HepG2 (cell line): ENCODE measurements at regions not wholly inside any gene's neighbourhood (a gene's known extent, or its start where the extent isn't known, plus 50 kb on each side); places are given as distances from the start of the nearest gene placed in this dataset.

Experiments
- ATAC-seq: fragments of 200-7000 bp; cut with Tn5 transposase; 3 replicates; pipeline ENCODE4 v1.9.1; 2020; ENCODE audit warnings: mild to moderate bottlenecking, moderate library complexity
- BruUV-seq: library from RNA; stranded (reverse); fragments of 400-500 nt; replicated peaks from 2 replicates; lab custom pipeline; 2021; lab: Mats Ljungman, UMichigan
- CTCF ChIA-PET: fragments of 300-600 bp; formaldehyde crosslinking; extraction: SDS; loops from one replicate; lab custom pipeline; 2021; ENCODE audit warnings: low total read pairs, inconsistent platforms, low intra/inter-chr PET ratio; lab: Yijun Ruan, JAX
- POLR2A ChIA-PET: fragments of 350-600 bp; sonication (Branson Sonifier 250); formaldehyde crosslinking; loops from one replicate; lab custom pipeline; 2020; ENCODE audit warnings: antibody characterized with exemption, inconsistent platforms; lab: Yijun Ruan, JAX
- DNase-seq: peaks from one replicate; pipeline ENCODE4 v3.0.0-alpha.2; 2015; ENCODE audit warnings: low spot score
- FAIRE-seq: peaks from 3 replicates; lab custom pipeline; 2011; peaks lifted over from hg19 to GRCh38; lab: Jason Lieb, UNC
- H2AFZ ChIP-seq: one replicate; pipeline ENCODE4 v1.6.1; 2011; ENCODE audit warnings: low read length, inconsistent platforms
- H3K27ac ChIP-seq: fragments of 300-600 bp; 3 replicates; pipeline ENCODE4 v1.8.0; 2011; ENCODE audit warnings: mixed run types, mild to moderate bottlenecking, mixed read lengths, low read length, inconsistent platforms; ENCODE audit not compliant: insufficient read depth; ENCODE audit errors: extremely low read length
- H3K27me3 ChIP-seq, 2 experiments: fragments of 200-600 bp in 1 of 2; 2 replicates in 1 of 2; 3 replicates in 1 of 2; pipeline versions ENCODE4 v1.6.0 to v1.8.0; 2011; ENCODE audit warnings: low read length in 2 of 2, mild to moderate bottlenecking in 2 of 2, moderate library complexity in 2 of 2, inconsistent platforms in 1 of 2; ENCODE audit not compliant: insufficient read depth in 2 of 2, control insufficient read depth in 1 of 2
- H3K36me3 ChIP-seq, 2 experiments: fragments of 200-600 bp in 1 of 2; replicated peaks in 1 of 2; 2 replicates in 1 of 2; 3 replicates in 1 of 2; pipeline versions ENCODE4 v1.5.1 to v1.8.0; 2011; ENCODE audit warnings: low read length in 2 of 2, inconsistent platforms in 1 of 2; ENCODE audit not compliant: insufficient read depth in 2 of 2, control insufficient read depth in 1 of 2
- H3K4me1 ChIP-seq: 2 replicates; pipeline ENCODE4 v1.5.1; 2012; ENCODE audit warnings: low read length, inconsistent platforms; ENCODE audit not compliant: insufficient read depth
- H3K4me2 ChIP-seq: 2 replicates; pipeline ENCODE4 v1.6.0; 2011; ENCODE audit warnings: low read depth, low read length, inconsistent platforms
- H3K4me3 ChIP-seq, 3 experiments: fragments of 200-600 bp in 1 of 3; sonication (generic), shearing (Covaris generic) in 1 of 3; replicated peaks in 1 of 3; 2 replicates each; pipeline ENCODE4 v1.5.1; 2011 to 2016; ENCODE audit warnings: low read length in 3 of 3, inconsistent platforms in 2 of 3, low read depth in 2 of 3, mild to moderate bottlenecking in 2 of 3, control low read depth in 1 of 3, mixed read lengths in 1 of 3; ENCODE audit not compliant: insufficient read depth in 1 of 3
- H3K79me2 ChIP-seq: one replicate; pipeline ENCODE4 v1.6.1; 2011; ENCODE audit warnings: low read length, inconsistent platforms; ENCODE audit not compliant: insufficient read depth
- H3K9ac ChIP-seq: 2 replicates; pipeline ENCODE4 v1.6.0; 2011; ENCODE audit warnings: mild to moderate bottlenecking, low read depth, low read length, inconsistent platforms; ENCODE audit not compliant: insufficient read depth
- H3K9me3 ChIP-seq: 2 replicates; pipeline ENCODE4 v1.5.1; 2012; ENCODE audit warnings: mild to moderate bottlenecking, low read length
- H4K20me1 ChIP-seq: 2 replicates; pipeline ENCODE4 v1.6.0; 2011; ENCODE audit warnings: inconsistent platforms, mild to moderate bottlenecking, low read length, moderate library complexity; ENCODE audit not compliant: insufficient read depth
- ATF7 ChIP-seq, 2 experiments: fragments of 450-650 bp in 1 of 2; sonication (generic) in 1 of 2; formaldehyde crosslinking in 1 of 2; IDR thresholded peaks; 2 replicates each; pipeline versions ENCODE4 v1.4.0 to v1.6.1; 2016 to 2020; ENCODE audit warnings: antibody characterized with exemption in 1 of 2, mild to moderate bottlenecking in 1 of 2, missing genetic modification reagents in 1 of 2
- BHLHE40 ChIP-seq: IDR thresholded peaks from 2 replicates; pipeline ENCODE4 v1.6.1; 2011; ENCODE audit warnings: low read length, improper control_type of control experiment
- CREB1 ChIP-seq, 2 experiments: fragments of 450-650 bp in 1 of 2; IDR thresholded peaks; 2 replicates each; pipeline ENCODE4 v1.6.1; 2016 to 2017; ENCODE audit warnings: control low read depth in 1 of 2, mild to moderate bottlenecking in 1 of 2, missing compliant biosample characterization in 1 of 2, missing genetic modification characterization in 1 of 2
- FOXK2 ChIP-seq: fragments of 450-650 bp; IDR thresholded peaks from 2 replicates; pipeline ENCODE4 v1.6.1; 2016
- NBN ChIP-seq: fragments of 450-650 bp; conservative IDR thresholded peaks from 2 replicates; pipeline ENCODE4 v1.6.1; 2017
- NPAS2 ChIP-seq: sonication (generic); formaldehyde crosslinking; IDR thresholded peaks from 2 replicates; pipeline ENCODE4 v1.8.0; 2022; ENCODE audit warnings: mild to moderate bottlenecking, missing genetic modification reagents, borderline replicate concordance
- PHB2 ChIP-seq: fragments of 450-650 bp; IDR thresholded peaks from 2 replicates; pipeline ENCODE4 v1.6.1; 2018; ENCODE audit not compliant: partially characterized antibody
- PLRG1 ChIP-seq: fragments of 450-650 bp; conservative IDR thresholded peaks from 2 replicates; pipeline ENCODE4 v1.6.1; 2016
- SOX5 ChIP-seq: IDR thresholded peaks from 2 replicates; pipeline ENCODE4 v1.6.1; 2016; ENCODE audit warnings: borderline replicate concordance
- SP1 ChIP-seq, 2 experiments: fragments of 450-650 bp in 1 of 2; sonication (generic) in 1 of 2; formaldehyde crosslinking in 1 of 2; IDR thresholded peaks; 2 replicates each; pipeline versions ENCODE4 v1.4.0 to v1.6.1; 2016 to 2020; ENCODE audit warnings: missing genetic modification reagents in 1 of 2
- USF2 ChIP-seq, 2 experiments: sonication (generic) in 1 of 2; formaldehyde crosslinking in 1 of 2; IDR thresholded peaks; 2 replicates each; pipeline versions ENCODE4 v1.5.1 to v1.6.1; 2011 to 2020; ENCODE audit warnings: borderline replicate concordance in 1 of 2, low read depth in 1 of 2, low read length in 1 of 2, mild to moderate bottlenecking in 1 of 2, missing genetic modification reagents in 1 of 2, moderate library complexity in 1 of 2
- ZNF282 ChIP-seq: fragments of 450-650 bp; IDR thresholded peaks from 2 replicates; pipeline ENCODE4 v1.6.1; 2018; ENCODE audit not compliant: partially characterized antibody
- ZNF33B ChIP-seq: sonication (generic); formaldehyde crosslinking; IDR thresholded peaks from 2 replicates; pipeline ENCODE4 v1.5.1; 2020; ENCODE audit warnings: mild to moderate bottlenecking, missing genetic modification reagents
- WGBS: methylation state at CpG from one replicate; pipeline ENCODE4 v1.1.6; 2017; ENCODE audit warnings: low lambda C conversion rate; 5-methylcytosine and 5-hydroxymethylcytosine counted together
- in situ Hi-C: cut with HindIII; loops from 2 replicates; pipeline ENCODE4 v1.10.0; 2017; ENCODE audit warnings: low pct_unique_long_range_greater_than_20kb; ENCODE audit not compliant: extremely low pct_ligation_motif_present
- intact Hi-C: fragments of 100-400 bp; cut with micrococcal nuclease; formaldehyde crosslinking; loops from one replicate; pipeline ENCODE4 v1.10.0; 2022; ENCODE audit not compliant: unreplicated experiment
- TF ChIP-seq, protein P1 (sequence below): sonication (generic); formaldehyde crosslinking; IDR thresholded peaks from 2 replicates; pipeline ENCODE4 v1.4.0; 2020; ENCODE audit warnings: mild to moderate bottlenecking, missing genetic modification reagents

DNA sequence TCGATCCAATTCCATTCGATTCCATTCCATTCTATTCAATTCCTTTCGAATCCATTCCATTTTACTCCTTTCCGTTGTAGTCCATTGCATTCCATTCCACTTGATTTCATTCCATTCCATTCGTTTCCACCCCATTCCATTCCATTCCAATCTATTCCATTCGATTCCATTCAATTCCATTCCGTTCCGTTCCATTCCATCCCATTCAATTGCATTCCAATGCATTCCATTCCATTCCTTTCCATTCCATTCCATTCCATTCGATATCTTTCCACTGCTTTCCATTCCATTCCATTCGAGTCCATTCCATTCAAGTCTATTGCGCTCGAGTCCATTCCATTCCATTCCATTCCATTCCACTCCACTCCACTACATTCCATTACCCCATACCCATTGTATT, 2568.7 kb upstream of the TPTE start (continued):
- TF ChIP-seq CREB1 (IDR thresholded peaks at IDR 0.05) (0 out of 2 replicates have a peak, but pooled peaks have one; percentile 15), CREB1 (CRISPR knock-in tag; IDR thresholded peaks at IDR 0.05) (no peak), PHB2 (peak; percentile 9), ATF7 (IDR thresholded peaks at IDR 0.05) (peak; percentile 13; the same call in 1 of the 2 replicates), ATF7 (CRISPR knock-in tag; IDR thresholded peaks at IDR 0.05) (no peak), NPAS2 (CRISPR knock-in tag) (no peak), NBN (peak; percentile 89; the same call in 1 of the 2 replicates), SOX5 (CRISPR knock-in tag) (no peak), BHLHE40 (no peak), FOXK2 (peak; percentile 27; the same call in 1 of the 2 replicates), PLRG1 (peak; percentile 89; the same call in 1 of the 2 replicates)
- TF ChIP-seq, all 625 proteins: peak for 11

DNA sequence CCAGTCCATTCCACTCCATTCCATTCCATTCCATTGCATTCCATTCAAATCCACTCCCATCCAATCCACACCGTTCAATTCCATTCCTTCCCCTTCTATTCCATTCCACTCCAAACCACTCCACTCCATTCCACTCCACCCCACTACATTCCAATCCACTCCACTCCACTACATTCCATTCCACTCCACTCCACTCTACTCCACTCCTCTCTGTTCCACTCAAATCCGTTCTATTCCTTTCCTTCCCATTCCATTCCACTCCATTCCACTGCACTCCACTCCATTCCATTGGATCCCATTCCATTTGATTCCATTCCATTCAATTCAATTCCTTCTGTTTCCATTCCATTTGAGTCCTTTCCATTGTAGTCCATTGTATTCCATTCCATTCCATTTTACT, 2568.3 kb upstream of the TPTE start:
- no peaks in the 10 kb centered on the region for H3K27me3 ChIP-seq
- no peaks in the 10 kb centered on the region for H3K4me1 ChIP-seq
- H3K9ac ChIP-seq, result no peak overlapping the region
- no peaks in the 10 kb centered on the region for H3K36me3 ChIP-seq
- ATAC-seq (no peak), FAIRE-seq (no peak), DNase-seq (no peak)
- intact Hi-C loops, result no loop called here
- no TSS peak for BruUV-seq
- H4K20me1 ChIP-seq, result no peaks in the 10 kb centered on the region
- WGBS, result 8% methylated on average over 2 of the region's 2 CpGs
- H3K4me2 ChIP-seq, result no peak overlapping the region
- POLR2A ChIA-PET, result no interaction called here
- CTCF ChIA-PET, result no interaction called here
- H3K9me3 ChIP-seq, result no peaks in the 10 kb centered on the region
- no peak overlapping the region for H3K4me3 ChIP-seq
- in situ Hi-C loops, result no loop called here
- H3K27ac ChIP-seq, result no peak overlapping the region
- no peaks in the 10 kb centered on the region for H3K79me2 ChIP-seq
- no peak overlapping the region for H2AFZ ChIP-seq
- TF ChIP-seq FOXK2 (peak; percentile 13; the same call in 1 of the 2 replicates), ZNF33B (CRISPR knock-in tag) (no peak), PLRG1 (peak; percentile 95), SP1 (IDR thresholded peaks at IDR 0.05) (peak; percentile 26; the same call in 1 of the 2 replicates), SP1 (CRISPR knock-in tag; IDR thresholded peaks at IDR 0.05) (no peak), ZNF282 (peak; percentile 93), USF2 (IDR thresholded peaks at IDR 0.05; ENCODE audit: low read depth, low read length) (peak; percentile 22; the same call in 1 of the 2 replicates), USF2 (CRISPR knock-in tag; IDR thresholded peaks at IDR 0.05; ENCODE audit: borderline replicate concordance) (no peak)
- TF ChIP-seq, protein P1, sequence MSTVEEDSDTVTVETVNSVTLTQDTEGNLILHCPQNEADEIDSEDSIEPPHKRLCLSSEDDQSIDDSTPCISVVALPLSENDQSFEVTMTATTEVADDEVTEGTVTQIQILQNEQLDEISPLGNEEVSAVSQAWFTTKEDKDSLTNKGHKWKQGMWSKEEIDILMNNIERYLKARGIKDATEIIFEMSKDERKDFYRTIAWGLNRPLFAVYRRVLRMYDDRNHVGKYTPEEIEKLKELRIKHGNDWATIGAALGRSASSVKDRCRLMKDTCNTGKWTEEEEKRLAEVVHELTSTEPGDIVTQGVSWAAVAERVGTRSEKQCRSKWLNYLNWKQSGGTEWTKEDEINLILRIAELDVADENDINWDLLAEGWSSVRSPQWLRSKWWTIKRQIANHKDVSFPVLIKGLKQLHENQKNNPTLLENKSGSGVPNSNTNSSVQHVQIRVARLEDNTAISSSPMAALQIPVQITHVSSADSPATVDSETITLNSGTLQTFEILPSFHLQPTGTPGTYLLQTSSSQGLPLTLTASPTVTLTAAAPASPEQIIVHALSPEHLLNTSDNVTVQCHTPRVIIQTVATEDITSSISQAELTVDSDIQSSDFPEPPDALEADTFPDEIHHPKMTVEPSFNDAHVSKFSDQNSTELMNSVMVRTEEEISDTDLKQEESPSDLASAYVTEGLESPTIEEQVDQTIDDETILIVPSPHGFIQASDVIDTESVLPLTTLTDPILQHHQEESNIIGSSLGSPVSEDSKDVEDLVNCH (CRISPR knock-in tag), result no peak
